Stimulated activated naive CD8-positive, alpha-beta T cell treated with anti-CD3 and anti-CD28 coated beads, Interleukin-15, Interleukin-2, amounts not matched to agents 100 ng/mL and 50 ng/mL, for 24 hours (primary cell): ENCODE measurements at regions not wholly inside any gene's neighbourhood (a gene's known extent, or its start where the extent isn't known, plus 50 kb on each side); places are given as distances from the start of the nearest gene placed in this dataset.
A peak's percentile ranks its signal among the peaks of the same experiment; 100 is the strongest.

Experiments
- H3K27ac Mint-ChIP-seq: one replicate; pipeline ENCODE4 v1.8.0; 2021; ENCODE audit warnings: mild to moderate bottlenecking, mixed read lengths
- H3K27me3 Mint-ChIP-seq: one replicate; pipeline ENCODE4 v1.8.0; 2021; ENCODE audit warnings: mixed read lengths
- H3K36me3 Mint-ChIP-seq: one replicate; pipeline ENCODE4 v1.8.0; 2021; ENCODE audit warnings: low read depth, mixed read lengths
- H3K4me1 Mint-ChIP-seq: one replicate; pipeline ENCODE4 v1.8.0; 2021; ENCODE audit warnings: low read depth, mixed read lengths
- H3K4me3 Mint-ChIP-seq: one replicate; pipeline ENCODE4 v1.8.0; 2021; ENCODE audit warnings: mild to moderate bottlenecking, mixed read lengths
- H3K9me3 Mint-ChIP-seq: one replicate; pipeline ENCODE4 v1.8.0; 2021; ENCODE audit warnings: mixed read lengths

DNA sequence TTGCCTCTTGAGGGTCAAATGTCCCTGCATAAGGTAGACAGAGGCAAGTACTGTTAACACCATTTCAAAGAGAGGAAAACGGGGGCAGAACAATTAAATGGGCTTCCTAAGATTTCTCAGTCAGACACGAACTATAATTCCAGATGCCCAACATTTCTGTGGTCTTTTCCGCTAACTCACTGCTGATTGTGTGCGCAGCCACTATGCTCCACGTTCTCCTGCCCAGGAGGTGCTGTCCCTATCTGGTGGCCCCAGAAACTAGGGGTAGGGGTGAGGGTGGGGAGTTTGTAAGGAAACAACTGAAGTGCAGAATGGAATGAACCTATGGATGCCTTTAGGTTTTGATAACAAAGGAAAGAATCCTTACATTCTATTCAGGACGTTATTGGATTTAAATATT, 86.1 kb upstream of the BACH2 start:
- Mint-ChIP-seq H3K9me3 (no peaks in the 10 kb centered on the region), H3K27me3 (no peaks in the 10 kb centered on the region), H3K36me3 (no peaks in the 10 kb centered on the region), H3K4me3 (no peak overlapping the region), H3K27ac (peak overlapping the region; percentile 57), H3K4me1 (peaks cover 53% of the 10 kb centered on the region)

DNA sequence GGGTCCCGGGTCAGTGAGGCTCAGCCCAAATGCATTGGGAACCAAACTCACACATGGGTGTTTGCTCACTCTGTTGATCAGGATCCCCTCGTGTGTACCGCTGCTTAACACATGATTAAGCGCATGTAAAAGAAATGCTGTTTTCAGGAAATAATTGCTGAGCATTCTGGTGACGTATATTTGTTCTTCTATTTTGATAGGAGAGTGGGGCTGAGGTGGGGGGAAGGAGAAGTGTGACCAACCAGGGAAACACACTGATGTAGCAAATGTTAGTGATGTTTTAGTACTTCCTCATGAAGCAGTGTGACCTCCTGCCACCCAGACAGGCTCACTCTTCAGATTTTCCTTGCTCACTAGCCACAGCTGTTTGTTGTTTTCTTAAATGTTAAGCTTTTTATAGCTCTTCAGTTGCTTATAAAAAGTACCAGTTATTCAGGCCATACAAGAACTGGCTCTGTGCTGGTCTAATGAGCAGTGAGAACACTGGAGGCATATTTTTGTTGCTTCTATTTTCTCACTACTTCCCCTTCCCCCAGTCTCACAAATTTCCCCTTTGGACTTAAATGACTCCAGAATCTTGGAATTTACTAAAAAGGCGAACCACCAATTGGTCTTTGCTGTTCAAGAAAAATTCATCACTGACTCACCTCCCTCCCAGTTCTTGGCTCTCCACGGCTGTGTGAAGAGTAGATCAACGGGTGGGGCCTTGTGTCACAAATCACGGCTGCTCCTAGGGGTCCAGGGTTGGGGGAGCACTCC, 79.2 kb upstream of the BACH2 start:
- Mint-ChIP-seq H3K27me3 (no peaks in the 10 kb centered on the region), H3K4me3 (peak overlapping the region; percentile 5), H3K36me3 (no peaks in the 10 kb centered on the region), H3K27ac (peak overlapping the region; percentile 45), H3K9me3 (no peaks in the 10 kb centered on the region), H3K4me1 (peaks cover 14% of the 10 kb centered on the region)

DNA sequence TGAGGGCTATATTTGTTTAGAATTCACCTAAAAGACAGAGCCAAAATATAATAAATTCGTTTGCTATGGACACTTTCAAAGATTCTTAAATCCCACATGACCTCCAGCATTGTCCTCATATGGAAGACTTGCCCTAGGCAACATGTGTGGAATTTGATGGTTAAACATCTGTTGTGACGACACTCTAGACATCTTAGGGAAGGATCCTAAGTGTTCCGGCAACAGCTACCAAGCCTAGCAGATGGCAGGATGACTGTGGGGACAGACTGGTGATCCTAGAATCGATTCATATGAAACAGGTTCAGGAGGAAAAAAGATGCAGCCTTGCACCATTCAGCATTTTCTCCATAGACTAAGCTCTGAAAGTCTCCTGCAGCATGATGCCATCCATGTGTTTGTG, 77.6 kb upstream of the BACH2 start:
- no peaks in the 10 kb centered on the region for H3K9me3 Mint-ChIP-seq
- no peaks in the 10 kb centered on the region for H3K27me3 Mint-ChIP-seq
- no peaks in the 10 kb centered on the region for H3K36me3 Mint-ChIP-seq
- no peak overlapping the region for H3K4me3 Mint-ChIP-seq
- H3K27ac Mint-ChIP-seq: no peak overlapping the region
- H3K4me1 Mint-ChIP-seq: peaks cover 29% of the 10 kb centered on the region

DNA sequence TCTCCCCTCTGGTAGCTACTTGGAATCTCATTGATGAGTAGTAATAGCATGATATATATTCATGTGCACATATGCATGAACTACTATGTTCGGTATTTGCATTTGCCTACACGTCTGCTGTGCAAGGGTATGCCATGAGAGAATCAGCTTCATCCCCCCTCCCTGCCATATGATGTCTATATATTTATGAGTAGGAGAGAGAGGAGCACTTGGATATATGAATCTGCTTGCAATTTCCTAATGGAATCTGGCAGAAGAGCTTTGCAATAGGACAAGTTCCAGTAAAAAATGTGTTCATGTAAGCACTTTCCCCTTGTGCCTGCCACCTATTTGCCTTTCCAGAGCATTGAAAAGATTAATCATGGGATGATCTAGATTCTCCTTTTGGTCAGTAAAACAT, 76.2 kb upstream of the BACH2 start:
- Mint-ChIP-seq H3K9me3 (peaks cover 2% of the 10 kb centered on the region), H3K4me3 (no peak overlapping the region), H3K27ac (no peak overlapping the region), H3K4me1 (peaks cover 37% of the 10 kb centered on the region), H3K27me3 (no peaks in the 10 kb centered on the region), H3K36me3 (no peaks in the 10 kb centered on the region)

DNA sequence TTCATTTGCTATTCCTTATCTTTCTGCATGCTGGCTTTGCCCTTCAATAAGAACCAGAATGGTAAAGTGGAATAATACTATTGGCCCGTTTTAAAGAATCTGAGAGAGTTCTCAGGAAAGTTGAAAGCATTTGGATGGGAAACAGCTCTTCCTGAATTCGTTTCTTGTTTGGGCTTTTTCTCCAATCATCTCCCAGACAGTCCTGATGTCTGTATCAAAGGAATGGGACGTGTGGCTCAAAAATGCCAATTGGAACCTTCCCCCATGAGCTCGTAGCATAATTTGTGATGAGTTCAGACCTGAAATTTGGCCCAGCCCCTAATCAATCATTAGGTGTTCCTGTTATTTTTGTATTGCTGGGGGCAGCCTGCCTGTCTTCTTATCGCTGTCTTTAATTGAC, 75.8 kb upstream of the BACH2 start:
- Mint-ChIP-seq H3K27me3 (no peaks in the 10 kb centered on the region), H3K4me1 (peaks cover 39% of the 10 kb centered on the region)

DNA sequence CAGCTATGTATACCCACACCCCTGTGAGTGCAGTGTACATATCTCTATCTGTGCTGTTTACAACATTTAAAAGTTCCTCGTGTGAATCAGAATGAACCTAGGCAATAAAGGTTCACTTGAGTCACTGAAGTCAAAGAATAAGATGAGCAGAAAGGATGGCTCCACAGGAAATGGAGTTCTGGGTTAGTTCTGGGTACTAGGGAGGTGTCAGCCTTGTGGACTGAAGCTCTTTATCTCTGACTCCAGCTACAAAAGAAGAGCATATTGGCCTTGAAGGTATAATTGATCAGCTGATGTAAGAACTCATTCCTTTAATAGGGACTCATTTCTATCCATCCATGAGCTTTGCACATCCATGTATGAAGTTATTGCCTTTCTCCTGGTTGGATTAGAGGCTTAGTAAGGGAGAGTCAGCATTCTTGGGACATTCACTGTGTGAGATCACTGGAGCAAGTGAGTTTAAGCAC, 73.9 kb upstream of the BACH2 start:
- Mint-ChIP-seq H3K27me3 (no peaks in the 10 kb centered on the region), H3K27ac (no peak overlapping the region), H3K9me3 (peaks cover 4% of the 10 kb centered on the region), H3K4me1 (peaks cover 34% of the 10 kb centered on the region), H3K4me3 (no peak overlapping the region), H3K36me3 (no peaks in the 10 kb centered on the region)

More for the DNA sequence above, 75.8 kb upstream of the BACH2 start:
- H3K27ac Mint-ChIP-seq: no peak overlapping the region
- H3K4me3 Mint-ChIP-seq: no peak overlapping the region
- peaks cover 4% of the 10 kb centered on the region for H3K9me3 Mint-ChIP-seq
- H3K36me3 Mint-ChIP-seq: no peaks in the 10 kb centered on the region

DNA sequence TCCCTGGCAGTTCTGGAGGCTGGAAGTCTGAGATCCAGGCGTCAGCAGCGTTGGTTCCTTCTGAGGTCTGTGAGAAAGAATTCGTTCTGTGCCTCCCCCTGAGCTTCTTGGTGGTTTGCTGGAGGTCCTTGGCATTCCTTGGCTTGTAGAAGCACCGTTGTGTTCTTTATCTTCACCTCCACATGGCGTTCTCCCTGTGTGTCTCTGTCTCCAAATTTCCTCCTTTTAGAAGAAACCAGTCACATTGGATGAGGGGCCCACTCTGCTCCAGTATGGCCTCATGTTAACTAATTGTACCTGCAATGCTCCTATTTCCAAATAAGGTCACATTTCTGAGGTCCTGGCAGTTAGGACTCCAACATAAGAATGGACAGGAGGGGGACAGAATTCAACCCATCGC, 73.0 kb upstream of the BACH2 start:
- peak overlapping the region; percentile 61 for H3K27ac Mint-ChIP-seq
- no peaks in the 10 kb centered on the region for H3K36me3 Mint-ChIP-seq
- H3K4me1 Mint-ChIP-seq: peaks cover 31% of the 10 kb centered on the region
- H3K4me3 Mint-ChIP-seq: peak overlapping the region; percentile 14
- H3K27me3 Mint-ChIP-seq: no peaks in the 10 kb centered on the region
- H3K9me3 Mint-ChIP-seq: peaks cover 4% of the 10 kb centered on the region

DNA sequence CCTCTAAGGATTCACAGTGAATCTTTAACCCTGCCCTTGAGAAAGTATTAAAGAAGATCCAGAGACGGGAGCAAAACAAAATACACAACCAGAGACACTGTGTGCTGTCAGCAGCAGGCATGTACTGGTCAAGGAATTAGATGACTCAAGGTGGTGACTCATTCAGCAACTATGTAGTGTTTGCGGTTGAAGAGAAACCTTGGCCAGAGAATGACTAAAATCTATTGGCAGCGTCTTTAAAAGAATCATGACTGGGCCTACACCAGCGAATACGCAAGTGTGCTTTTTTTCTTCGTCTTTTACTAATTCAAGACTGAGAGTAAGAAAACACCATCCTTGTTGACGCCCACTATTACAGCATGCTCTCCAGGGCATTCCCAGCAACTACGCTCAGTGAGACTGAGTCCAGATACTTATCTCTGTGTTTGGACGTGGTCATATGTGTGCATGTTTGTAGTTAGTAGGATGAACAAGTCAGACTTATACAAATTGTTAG, 72.4 kb upstream of the BACH2 start:
- Mint-ChIP-seq H3K9me3 (peaks cover 4% of the 10 kb centered on the region), H3K36me3 (no peaks in the 10 kb centered on the region), H3K4me3 (no peak overlapping the region), H3K27me3 (no peaks in the 10 kb centered on the region), H3K27ac (no peak overlapping the region), H3K4me1 (peaks cover 36% of the 10 kb centered on the region)

DNA sequence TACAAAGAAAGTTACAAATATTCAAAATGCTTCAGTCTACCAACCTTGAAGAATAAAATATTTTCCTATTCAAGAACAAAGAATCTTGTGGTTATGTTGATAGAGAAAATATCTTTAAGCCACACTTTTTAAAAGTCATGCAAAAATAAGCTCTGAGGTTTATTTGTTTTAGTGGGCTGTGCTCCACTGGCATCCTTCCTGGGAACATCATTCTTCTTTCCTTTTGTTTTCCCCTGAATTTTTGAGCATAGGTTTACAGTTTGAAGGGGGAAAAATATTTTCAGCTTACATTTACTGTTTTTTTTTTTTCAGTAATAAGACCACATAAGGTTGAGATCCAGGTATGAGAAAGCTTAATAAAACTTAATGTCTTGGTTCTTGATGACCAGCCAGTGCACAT, 72.0 kb upstream of the BACH2 start:
- no peak overlapping the region for H3K27ac Mint-ChIP-seq
- no peaks in the 10 kb centered on the region for H3K27me3 Mint-ChIP-seq
- H3K4me1 Mint-ChIP-seq: peaks cover 41% of the 10 kb centered on the region
- peaks cover 4% of the 10 kb centered on the region for H3K9me3 Mint-ChIP-seq
- H3K36me3 Mint-ChIP-seq: no peaks in the 10 kb centered on the region
- H3K4me3 Mint-ChIP-seq: no peak overlapping the region

DNA sequence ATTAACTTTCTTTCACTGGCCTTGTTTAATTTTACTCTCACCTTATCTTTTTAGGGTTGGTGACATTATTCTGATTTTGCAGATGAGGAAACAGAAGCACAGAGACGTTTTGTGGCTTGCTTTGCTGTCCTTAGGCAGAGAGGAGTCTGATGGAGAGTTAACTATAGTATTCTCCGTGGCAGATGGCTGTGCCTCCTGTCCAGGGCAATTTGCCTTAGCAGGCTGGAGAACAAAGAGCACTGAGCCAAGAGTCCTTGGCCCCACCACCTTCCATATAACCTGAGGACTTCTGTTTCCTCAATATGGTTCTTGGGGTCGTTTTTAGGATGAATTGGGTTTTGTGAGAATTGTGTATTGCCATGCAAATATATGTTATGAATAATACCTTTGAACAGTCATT, 71.4 kb upstream of the BACH2 start:
- no peaks in the 10 kb centered on the region for H3K27me3 Mint-ChIP-seq
- H3K4me1 Mint-ChIP-seq: peaks cover 43% of the 10 kb centered on the region
- H3K36me3 Mint-ChIP-seq: no peaks in the 10 kb centered on the region
- no peak overlapping the region for H3K4me3 Mint-ChIP-seq
- no peak overlapping the region for H3K27ac Mint-ChIP-seq
- peaks cover 4% of the 10 kb centered on the region for H3K9me3 Mint-ChIP-seq

DNA sequence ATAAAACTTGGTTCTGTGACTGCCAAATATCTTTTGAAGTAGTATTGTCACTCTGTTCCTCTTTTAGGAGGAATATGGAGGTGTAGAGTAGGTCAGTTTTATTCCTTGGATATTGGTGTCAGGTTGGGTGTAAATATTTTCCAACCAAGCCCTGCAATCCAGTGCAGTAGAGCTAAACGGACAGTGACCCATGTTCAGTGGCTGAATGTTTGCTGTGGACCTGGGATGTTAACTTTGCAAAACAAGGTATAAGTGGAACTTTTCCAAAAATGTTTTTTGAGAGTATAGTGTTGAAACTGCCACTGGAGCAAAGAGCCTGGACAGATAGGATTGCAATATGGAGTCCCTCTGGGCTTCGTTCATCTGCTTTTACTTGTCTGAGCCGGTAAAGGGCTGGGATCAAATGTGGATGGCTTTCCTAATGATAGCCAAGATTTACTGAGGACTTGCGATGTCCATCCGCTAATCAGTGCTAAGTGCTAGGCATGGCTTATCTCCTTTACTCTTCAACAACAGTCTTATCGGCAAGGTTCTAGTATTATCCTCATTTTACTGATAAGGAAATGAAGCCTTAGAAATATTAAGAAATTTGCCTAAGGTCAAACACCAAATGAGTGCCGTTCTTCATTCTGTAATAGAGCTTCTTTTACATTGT, 69.0 kb upstream of the BACH2 start:
- H3K4me1 Mint-ChIP-seq: peaks cover 36% of the 10 kb centered on the region
- no peak overlapping the region for H3K27ac Mint-ChIP-seq
- H3K36me3 Mint-ChIP-seq: no peaks in the 10 kb centered on the region
- no peaks in the 10 kb centered on the region for H3K27me3 Mint-ChIP-seq
- no peak overlapping the region for H3K4me3 Mint-ChIP-seq
- H3K9me3 Mint-ChIP-seq: peaks cover 4% of the 10 kb centered on the region

DNA sequence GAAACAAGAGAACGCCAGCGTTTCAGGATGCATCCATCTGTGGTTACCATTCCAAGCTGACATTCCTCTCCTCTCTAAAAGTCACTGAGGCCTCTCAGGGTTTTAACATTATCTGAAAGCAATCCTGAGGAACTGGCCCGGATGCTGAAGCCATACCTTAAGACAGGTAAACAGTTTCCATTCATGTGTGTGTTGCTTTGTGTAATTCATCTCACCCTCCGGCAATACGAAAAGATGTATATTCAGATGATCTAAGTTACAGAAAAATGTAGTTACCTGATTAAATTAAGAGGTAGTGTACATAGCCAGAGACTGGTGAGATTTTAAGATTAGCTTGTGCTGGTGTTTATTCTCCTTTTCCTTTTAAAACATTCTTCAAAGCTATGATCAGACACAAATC, 68.4 kb upstream of the BACH2 start:
- peaks cover 4% of the 10 kb centered on the region for H3K9me3 Mint-ChIP-seq

DNA sequence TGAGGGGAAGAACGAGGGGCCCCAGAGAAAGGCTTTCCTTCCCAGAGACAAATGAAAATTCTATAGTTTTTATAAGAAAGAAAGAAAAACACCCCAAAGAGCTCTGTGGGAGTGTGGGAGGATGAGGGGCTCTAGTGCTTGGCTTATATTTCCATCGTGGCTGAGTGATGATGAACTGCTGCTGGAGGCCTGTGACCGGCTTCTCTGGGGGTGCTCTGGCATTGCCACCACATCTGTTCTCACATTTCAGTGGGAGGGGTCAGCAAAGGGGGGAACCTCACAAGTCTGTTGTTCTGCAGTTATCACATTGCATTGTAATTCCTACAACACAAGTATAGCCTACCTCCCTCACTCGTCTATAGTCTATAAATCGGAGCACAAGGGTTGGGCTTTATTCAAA, 67.6 kb upstream of the BACH2 start:
- Mint-ChIP-seq H3K36me3 (no peaks in the 10 kb centered on the region), H3K4me1 (peaks cover 22% of the 10 kb centered on the region), H3K4me3 (no peak overlapping the region), H3K27me3 (no peaks in the 10 kb centered on the region), H3K27ac (peak overlapping the region; percentile 9), H3K9me3 (peaks cover 4% of the 10 kb centered on the region)

More for the DNA sequence above, 68.4 kb upstream of the BACH2 start:
- Mint-ChIP-seq H3K36me3 (no peaks in the 10 kb centered on the region), H3K27ac (no peak overlapping the region), H3K27me3 (no peaks in the 10 kb centered on the region), H3K4me3 (no peak overlapping the region), H3K4me1 (peaks cover 29% of the 10 kb centered on the region)

DNA sequence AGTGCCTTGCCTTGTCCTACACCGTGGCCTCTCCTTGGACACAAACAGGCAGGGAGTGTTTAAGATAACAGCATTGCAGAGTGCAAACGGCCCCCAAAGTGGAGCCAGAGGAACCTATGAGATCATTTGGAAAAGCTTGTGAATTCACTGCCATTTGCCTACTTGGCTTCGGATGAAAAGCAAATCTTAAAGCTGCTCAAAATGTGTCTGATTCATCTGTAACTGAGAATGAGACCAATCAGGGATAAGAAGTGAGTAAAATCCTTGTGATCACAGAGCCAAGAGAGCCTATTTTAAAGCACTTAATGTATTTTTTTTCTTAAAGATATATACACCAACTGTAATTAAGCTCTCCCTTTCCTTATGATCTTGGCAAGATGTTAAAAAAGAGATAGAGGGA, 65.7 kb upstream of the BACH2 start:
- Mint-ChIP-seq H3K27ac (no peak overlapping the region), H3K36me3 (no peaks in the 10 kb centered on the region), H3K4me1 (peaks cover 12% of the 10 kb centered on the region), H3K9me3 (no peaks in the 10 kb centered on the region), H3K4me3 (no peak overlapping the region), H3K27me3 (no peaks in the 10 kb centered on the region)

DNA sequence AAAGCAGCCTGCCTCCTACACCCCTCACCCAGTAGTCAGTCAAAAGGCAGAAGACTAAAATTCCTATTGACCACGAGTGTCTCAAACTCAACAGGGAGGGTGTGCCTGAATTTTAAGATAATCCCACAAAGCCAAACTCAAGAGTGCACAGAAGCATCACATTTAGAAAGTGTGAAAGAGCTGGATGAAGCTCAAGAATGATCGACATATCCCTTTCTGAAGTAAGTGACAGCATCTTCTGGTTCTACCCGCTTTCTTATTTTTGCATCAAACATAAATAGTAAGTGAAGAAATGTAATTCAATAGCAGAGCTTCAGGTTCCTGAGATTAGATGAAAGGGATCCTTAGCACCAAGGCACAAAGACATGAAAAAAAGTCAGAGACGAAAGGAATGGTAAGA, 64.5 kb upstream of the BACH2 start:
- Mint-ChIP-seq H3K4me3 (no peak overlapping the region), H3K27me3 (no peaks in the 10 kb centered on the region), H3K27ac (no peak overlapping the region), H3K9me3 (no peaks in the 10 kb centered on the region), H3K36me3 (no peaks in the 10 kb centered on the region), H3K4me1 (peaks cover 12% of the 10 kb centered on the region)
